ENCODE measurements at regions not wholly inside any gene's neighbourhood (a gene's known extent, or its start where the extent isn't known, plus 50 kb on each side); places are given as distances from the start of the nearest gene placed in this dataset.
"Not testable (repeated sequence)": the region's sequence is repeated elsewhere in the genome, so short reads cannot be mapped to it uniquely, and the experiment has no call there.

DNA sequence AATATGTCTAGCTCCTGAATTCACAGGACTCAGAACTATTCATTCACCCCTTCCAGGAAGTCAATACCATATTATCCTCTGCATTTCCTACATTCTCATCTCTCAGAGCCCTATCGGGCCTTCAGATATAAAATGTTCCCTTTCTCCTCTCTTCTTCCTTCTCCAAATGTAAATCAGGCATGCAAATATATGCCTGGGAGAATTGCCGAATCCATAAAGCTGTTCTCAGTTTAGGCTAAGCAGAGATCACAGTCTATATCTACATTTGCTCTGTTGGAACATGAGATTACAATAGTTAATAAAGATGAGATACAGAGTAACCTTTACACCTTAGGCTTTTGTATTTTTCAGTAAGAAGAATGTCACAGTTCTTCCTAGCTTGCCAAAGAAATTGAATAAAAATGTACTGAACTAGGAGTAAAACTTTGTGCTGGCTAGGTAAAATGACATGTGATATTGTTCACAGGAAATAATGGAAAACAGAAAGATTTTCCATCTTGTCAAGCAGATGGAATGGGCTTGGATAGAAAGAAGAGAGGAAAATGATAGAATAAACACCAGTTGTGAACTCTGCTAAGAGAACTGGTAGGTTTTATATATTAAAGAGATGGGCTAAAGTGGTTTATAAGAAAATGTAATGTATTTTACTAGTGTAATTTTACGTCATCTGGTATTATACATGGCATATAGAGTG lies 161.5 kb downstream of the NRIP1 start:
- no peak overlapping the region for H3K4me3 ChIP-seq (ENCODE audit: low read depth, low read length)
- 91% methylated on average over 3 of the region's 3 CpGs for WGBS
- no peak overlapping the region for H3K27ac ChIP-seq (ENCODE audit: low read depth)
- no peaks in the 10 kb centered on the region for H3K4me1 ChIP-seq (ENCODE audit: insufficient read depth)
- H3K36me3 ChIP-seq (ENCODE audit: insufficient read depth) = no peaks in the 10 kb centered on the region
- no peak for DNase-seq (ENCODE audit: extremely low spot score)

DNA sequence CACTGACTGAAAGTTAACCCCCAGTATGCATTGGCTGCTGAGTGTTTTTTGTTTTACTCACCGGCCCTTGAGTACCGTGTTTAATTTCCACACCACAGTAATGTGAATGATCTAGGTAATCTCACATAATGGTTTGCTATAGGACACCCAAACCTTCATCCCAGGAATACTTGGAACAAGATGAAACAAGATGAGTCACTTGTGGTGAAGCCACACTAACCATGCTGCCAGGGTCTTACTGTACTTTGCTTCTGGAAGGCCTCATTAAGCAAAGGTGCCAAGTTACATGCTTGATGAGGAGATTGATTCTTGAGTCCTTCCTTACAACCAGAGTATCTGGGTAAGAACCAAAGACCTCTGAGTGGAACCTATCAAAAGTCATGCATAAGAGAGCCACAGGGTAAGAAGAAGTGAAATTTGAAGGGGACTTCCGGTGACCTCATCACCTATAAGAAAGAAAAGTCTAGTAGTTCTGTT lies 163.3 kb downstream of the NRIP1 start:
- H3K4me1 ChIP-seq (ENCODE audit: insufficient read depth) = no peaks in the 10 kb centered on the region
- no peaks in the 10 kb centered on the region for H3K36me3 ChIP-seq (ENCODE audit: insufficient read depth)
- 80% methylated on average over 3 of the region's 3 CpGs for WGBS
- no peak for DNase-seq (ENCODE audit: extremely low spot score)
- no peak overlapping the region for H3K4me3 ChIP-seq (ENCODE audit: low read depth, low read length)
- H3K27ac ChIP-seq (ENCODE audit: low read depth) = no peak overlapping the region

DNA sequence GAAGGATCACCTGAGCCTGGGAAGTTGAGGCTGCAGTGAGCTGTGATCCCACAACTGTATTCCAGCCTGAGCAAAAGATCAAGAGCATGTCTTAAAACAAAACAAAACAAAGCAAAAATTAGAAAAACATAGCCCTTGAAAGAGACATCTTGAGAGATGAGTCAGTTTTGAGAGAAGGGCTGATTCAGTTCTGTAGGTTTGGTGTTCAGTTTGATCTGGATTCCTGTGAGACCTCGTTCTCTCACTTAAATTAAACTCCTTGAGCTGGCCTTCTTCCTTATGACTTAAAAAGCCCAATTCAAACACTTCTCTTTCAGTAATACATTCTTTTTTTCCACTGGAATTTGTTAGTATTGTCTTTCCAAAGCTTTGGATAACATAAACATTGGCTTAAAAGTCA lies 164.2 kb downstream of the NRIP1 start:
- Histone ChIP-seq H3K27ac (ENCODE audit: low read depth) (no peak overlapping the region), H3K4me3 (ENCODE audit: low read depth, low read length) (no peak overlapping the region), H3K4me1 (ENCODE audit: insufficient read depth) (no peaks in the 10 kb centered on the region), H3K36me3 (ENCODE audit: insufficient read depth) (no peaks in the 10 kb centered on the region)
- no peak for DNase-seq (ENCODE audit: extremely low spot score)
- 51% methylated on average over 1 of the region's 1 CpG for WGBS

GRCh38 chr21:14900058-14900457 lies 164.7 kb downstream of the NRIP1 start:
- Histone ChIP-seq H3K27ac (ENCODE audit: low read depth) (no peak overlapping the region), H3K4me3 (ENCODE audit: low read depth, low read length) (no peak overlapping the region), H3K4me1 (ENCODE audit: insufficient read depth) (no peaks in the 10 kb centered on the region), H3K36me3 (ENCODE audit: insufficient read depth) (no peaks in the 10 kb centered on the region)
- DNase-seq (ENCODE audit: extremely low spot score) = no peak

- Histone ChIP-seq H3K36me3 (ENCODE audit: insufficient read depth) (no peaks in the 10 kb centered on the region), H3K4me1 (ENCODE audit: insufficient read depth) (no peaks in the 10 kb centered on the region), H3K4me3 (ENCODE audit: low read depth, low read length) (no peak overlapping the region), H3K27ac (ENCODE audit: low read depth) (no peak overlapping the region)
- DNase-seq (ENCODE audit: extremely low spot score) = no peak
- 94% methylated on average over 2 of the region's 2 CpGs for WGBS
Measured at GRCh38 chr21:14895792-14896191, 169.0 kb downstream of the NRIP1 start.

GRCh38 chr21:14890141-14890540 lies 174.7 kb downstream of the NRIP1 start:
- no peak for DNase-seq (ENCODE audit: extremely low spot score)
- no peak overlapping the region for H3K27ac ChIP-seq (ENCODE audit: low read depth)
- WGBS = 95% methylated on average over 2 of the region's 2 CpGs
- H3K4me1 ChIP-seq (ENCODE audit: insufficient read depth) = no peaks in the 10 kb centered on the region
- no peak overlapping the region for H3K4me3 ChIP-seq (ENCODE audit: low read depth, low read length)
- no peaks in the 10 kb centered on the region for H3K36me3 ChIP-seq (ENCODE audit: insufficient read depth)

DNA sequence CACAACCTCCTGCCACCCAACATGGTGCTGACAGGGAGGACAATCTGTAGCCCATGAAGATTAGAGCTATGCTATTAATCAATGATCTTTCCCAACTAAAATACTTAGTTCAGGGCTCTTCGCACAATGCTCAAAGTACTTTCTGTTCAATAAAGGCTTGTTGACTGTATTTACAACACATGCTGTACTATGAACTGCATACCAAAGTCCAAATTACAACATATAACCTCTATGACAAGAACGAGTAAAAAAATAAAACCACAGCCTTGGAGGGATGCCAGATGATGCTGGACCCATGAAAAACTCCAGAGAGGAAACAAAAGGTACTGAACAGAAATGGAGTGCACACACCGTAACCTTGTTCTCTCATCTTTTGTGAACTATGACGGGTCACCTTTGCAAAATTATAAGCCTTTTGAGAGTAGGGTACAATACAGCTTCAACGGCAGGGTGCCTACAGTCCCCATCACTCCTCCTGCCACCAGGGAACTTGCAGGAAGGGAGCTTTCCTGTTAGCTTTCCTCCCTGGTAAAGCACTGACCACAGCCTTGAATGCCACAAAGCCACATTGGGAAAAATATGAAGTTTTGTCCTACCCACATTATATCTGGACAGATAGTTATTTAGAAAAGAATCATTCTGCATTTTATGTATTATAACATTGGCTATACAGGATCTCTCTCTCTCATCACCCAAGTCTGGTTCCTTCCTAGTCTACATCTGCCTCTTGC lies 175.6 kb downstream of the NRIP1 start:
- Histone ChIP-seq H3K27ac (ENCODE audit: low read depth) (no peak overlapping the region), H3K36me3 (ENCODE audit: insufficient read depth) (no peaks in the 10 kb centered on the region), H3K4me1 (ENCODE audit: insufficient read depth) (no peaks in the 10 kb centered on the region), H3K4me3 (ENCODE audit: low read depth, low read length) (no peak overlapping the region)
- no peak for DNase-seq (ENCODE audit: extremely low spot score)
- WGBS = 70% methylated on average over 5 of the region's 5 CpGs

DNA sequence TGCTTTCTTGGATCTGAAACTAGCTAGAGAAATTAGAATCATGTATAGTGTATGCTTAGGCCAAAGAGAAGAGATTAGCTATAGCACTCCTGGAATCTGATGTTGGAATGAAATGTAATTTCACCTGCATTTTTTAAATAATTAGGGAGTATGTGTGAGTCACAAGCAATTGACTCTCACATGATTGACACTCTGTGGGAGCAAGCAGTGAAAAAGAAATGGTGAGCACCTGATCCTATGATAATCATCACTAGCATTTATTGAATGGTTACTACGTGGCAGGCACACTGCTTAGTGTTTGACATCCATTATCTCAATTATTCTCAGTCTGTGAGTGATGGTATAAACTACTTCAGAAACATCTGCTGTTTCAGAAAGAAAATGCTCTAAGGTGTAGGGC lies 176.6 kb downstream of the NRIP1 start:
- 58% methylated on average over 1 of the region's 1 CpG for WGBS
- DNase-seq (ENCODE audit: extremely low spot score) = no peak
- no peak overlapping the region for H3K4me3 ChIP-seq (ENCODE audit: low read depth, low read length)
- H3K4me1 ChIP-seq (ENCODE audit: insufficient read depth) = no peaks in the 10 kb centered on the region
- no peak overlapping the region for H3K27ac ChIP-seq (ENCODE audit: low read depth)
- no peaks in the 10 kb centered on the region for H3K36me3 ChIP-seq (ENCODE audit: insufficient read depth)

GRCh38 chr21:14886001-14886400 lies 178.8 kb downstream of the NRIP1 start:
- H3K4me3 ChIP-seq (ENCODE audit: low read depth, low read length) = no peak overlapping the region
- H3K27ac ChIP-seq (ENCODE audit: low read depth) = no peak overlapping the region
- WGBS = 94% methylated on average over 1 of the region's 1 CpG
- no peaks in the 10 kb centered on the region for H3K4me1 ChIP-seq (ENCODE audit: insufficient read depth)
- no peak for DNase-seq (ENCODE audit: extremely low spot score)
- H3K36me3 ChIP-seq (ENCODE audit: insufficient read depth) = no peaks in the 10 kb centered on the region

GRCh38 chr21:14883351-14883750 lies 181.4 kb downstream of the NRIP1 start:
- Histone ChIP-seq H3K27ac (ENCODE audit: low read depth) (no peak overlapping the region), H3K4me1 (ENCODE audit: insufficient read depth) (no peaks in the 10 kb centered on the region), H3K36me3 (ENCODE audit: insufficient read depth) (no peaks in the 10 kb centered on the region), H3K4me3 (ENCODE audit: low read depth, low read length) (no peak overlapping the region)
- WGBS = 97% methylated on average over 1 of the region's 1 CpG
- no peak for DNase-seq (ENCODE audit: extremely low spot score)

DNA sequence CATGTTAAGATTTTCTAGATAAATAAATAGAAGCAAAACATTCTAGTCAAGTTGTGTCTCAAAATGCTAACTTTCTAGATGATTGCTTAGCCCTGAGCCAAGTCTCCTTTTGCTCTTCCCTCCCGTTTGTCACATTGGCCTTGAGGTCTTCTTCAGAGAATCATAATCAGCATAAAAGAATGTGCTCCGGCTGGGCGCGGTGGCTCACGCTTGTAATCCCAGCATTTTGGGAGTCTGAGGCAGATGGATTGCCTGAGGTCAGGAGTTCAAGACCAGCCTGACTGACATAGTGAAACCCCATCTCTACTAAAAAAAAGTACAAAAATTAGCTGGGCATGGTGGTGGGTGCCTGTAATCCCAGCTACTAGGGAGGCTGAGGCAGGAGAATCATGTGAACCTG lies 182.3 kb downstream of the NRIP1 start:
- not testable (repeated sequence) for H3K4me1 ChIP-seq (ENCODE audit: insufficient read depth); H3K36me3 ChIP-seq (ENCODE audit: insufficient read depth); H3K4me3 ChIP-seq (ENCODE audit: low read depth, low read length); DNase-seq (ENCODE audit: extremely low spot score); H3K27ac ChIP-seq (ENCODE audit: low read depth)
- 92% methylated on average over 5 of the region's 5 CpGs for WGBS

GRCh38 chr21:14881863-14882499 lies 182.8 kb downstream of the NRIP1 start:
- H3K4me1 ChIP-seq (ENCODE audit: insufficient read depth) = no peaks in the 10 kb centered on the region
- H3K4me3 ChIP-seq (ENCODE audit: low read depth, low read length) = no peak overlapping the region
- 94% methylated on average over 2 of the region's 2 CpGs for WGBS
- H3K27ac ChIP-seq (ENCODE audit: low read depth) = no peak overlapping the region
- no peak for DNase-seq (ENCODE audit: extremely low spot score)
- no peaks in the 10 kb centered on the region for H3K36me3 ChIP-seq (ENCODE audit: insufficient read depth)

- H3K27ac ChIP-seq (ENCODE audit: low read depth) = no peak overlapping the region
- no peaks in the 10 kb centered on the region for H3K36me3 ChIP-seq (ENCODE audit: insufficient read depth)
- no peak for DNase-seq (ENCODE audit: extremely low spot score)
- no peaks in the 10 kb centered on the region for H3K4me1 ChIP-seq (ENCODE audit: insufficient read depth)
- H3K4me3 ChIP-seq (ENCODE audit: low read depth, low read length) = no peak overlapping the region
- 67% methylated on average over 2 of the region's 2 CpGs for WGBS
Measured at GRCh38 chr21:14880922-14881321, 183.9 kb downstream of the NRIP1 start.

DNA sequence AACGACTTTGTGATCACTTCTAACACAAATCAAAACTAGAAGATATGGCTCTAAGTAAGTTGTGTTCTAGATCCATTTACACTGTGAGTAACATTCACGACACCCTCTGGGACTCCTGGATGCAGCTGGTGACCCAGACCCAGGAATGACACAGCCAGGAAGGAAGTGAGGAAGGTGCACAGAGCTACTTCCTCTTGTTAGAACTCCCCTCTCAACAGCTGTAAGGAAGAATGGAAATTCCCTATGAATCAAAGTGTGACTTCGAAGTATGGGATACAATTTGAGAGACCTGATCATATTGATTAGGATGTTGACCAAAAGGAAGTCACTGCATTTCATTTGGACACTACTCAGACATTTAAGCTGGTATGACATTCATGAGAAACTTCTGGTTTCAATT lies 185.3 kb downstream of the NRIP1 start:
- H3K36me3 ChIP-seq (ENCODE audit: insufficient read depth) = no peaks in the 10 kb centered on the region
- no peak overlapping the region for H3K4me3 ChIP-seq (ENCODE audit: low read depth, low read length)
- H3K4me1 ChIP-seq (ENCODE audit: insufficient read depth) = no peaks in the 10 kb centered on the region
- no peak overlapping the region for H3K27ac ChIP-seq (ENCODE audit: low read depth)
- DNase-seq (ENCODE audit: extremely low spot score) = no peak
- WGBS = 75% methylated on average over 3 of the region's 3 CpGs
